Tongue (tissue), 1 donor: ENCODE measurements at regions not wholly inside any gene's neighbourhood (a gene's known extent, or its start where the extent isn't known, plus 50 kb on each side); places are given as distances from the start of the nearest gene placed in this dataset.

Experiments
- DNase-seq: peaks from one replicate; pipeline ENCODE4 v3.0.0-alpha.2; 2015

- no peak for DNase-seq
Measured at GRCh38 chr1:217311766-217312165, 319.1 kb downstream of the GPATCH2 start.

GRCh38 chr1:217311269-217311668 lies 319.6 kb downstream of the GPATCH2 start:
- no peak for DNase-seq

GRCh38 chr1:217281332-217281731 lies 349.6 kb downstream of the GPATCH2 start:
- no peak for DNase-seq

- peak; percentile 71 for DNase-seq
Measured at GRCh38 chr1:217275655-217276398, 355.1 kb downstream of the GPATCH2 start.

GRCh38 chr1:217274927-217275654 lies 355.8 kb downstream of the GPATCH2 start:
- DNase-seq = peak; percentile 30

- DNase-seq = no peak
Measured at GRCh38 chr1:217274416-217274815, 356.5 kb downstream of the GPATCH2 start.

GRCh38 chr1:217273866-217274265 lies 357.0 kb downstream of the GPATCH2 start:
- no peak for DNase-seq

- DNase-seq = peak; percentile 5
Measured at GRCh38 chr1:217272385-217272784, 358.5 kb downstream of the GPATCH2 start.

GRCh38 chr1:217270101-217270500 lies 360.8 kb downstream of the GPATCH2 start:
- peak; percentile 38 for DNase-seq

GRCh38 chr1:217268058-217268457 lies 362.8 kb downstream of the GPATCH2 start:
- no peak for DNase-seq

GRCh38 chr1:217261636-217262035 lies 369.3 kb downstream of the GPATCH2 start:
- no peak for DNase-seq

GRCh38 chr1:217260676-217261075 lies 370.2 kb downstream of the GPATCH2 start:
- DNase-seq = no peak

GRCh38 chr1:217253985-217254384 lies 376.9 kb downstream of the GPATCH2 start:
- DNase-seq = no peak

GRCh38 chr1:217253351-217253750 lies 377.5 kb downstream of the GPATCH2 start:
- DNase-seq = no peak

- DNase-seq = no peak
Measured at GRCh38 chr1:217251121-217251520, 379.8 kb downstream of the GPATCH2 start.

GRCh38 chr1:217249857-217250256 lies 381.0 kb downstream of the GPATCH2 start:
- no peak for DNase-seq

- DNase-seq = no peak
Measured at GRCh38 chr1:217244971-217245370, 385.9 kb downstream of the GPATCH2 start.

GRCh38 chr1:217240656-217241055 lies 390.2 kb downstream of the GPATCH2 start:
- no peak for DNase-seq

- no peak for DNase-seq
Measured at GRCh38 chr1:217238945-217239344, 391.9 kb downstream of the GPATCH2 start.

GRCh38 chr1:217230412-217230811 lies 400.5 kb downstream of the GPATCH2 start:
- DNase-seq = no peak

GRCh38 chr1:217228689-217229088 lies 402.2 kb downstream of the GPATCH2 start:
- no peak for DNase-seq

GRCh38 chr1:217224201-217224600 lies 406.7 kb downstream of the GPATCH2 start:
- no peak for DNase-seq

- DNase-seq = no peak
Measured at GRCh38 chr1:217214551-217214950, 416.3 kb downstream of the GPATCH2 start.

- DNase-seq = no peak
Measured at GRCh38 chr1:217211486-217211885, 419.4 kb downstream of the GPATCH2 start.
